Mucosa of descending colon (tissue), 3 donors: ENCODE measurements at regions not wholly inside any gene's neighbourhood (a gene's known extent, or its start where the extent isn't known, plus 50 kb on each side); places are given as distances from the start of the nearest gene placed in this dataset.

Experiments
- ATAC-seq: fragments of 200-7000 bp; cut with Tn5 transposase; one replicate; pipeline ENCODE4 v1.9.1; 2020; ENCODE audit warnings: mild to moderate bottlenecking, moderate library complexity
- DNase-seq, 3 donors: peaks; one replicate each; pipeline ENCODE4 v3.0.0-alpha.2; 2020
- H3K36me3 ChIP-seq: fragments of 200-600 bp; one replicate; pipeline ENCODE4 v1.8.0; 2021; ENCODE audit warnings: low read depth, mild to moderate bottlenecking
- H3K4me1 ChIP-seq: fragments of 200-600 bp; one replicate; pipeline ENCODE4 v1.8.0; 2021; ENCODE audit warnings: low read depth, mild to moderate bottlenecking
- H3K4me3 ChIP-seq: fragments of 200-600 bp; one replicate; pipeline ENCODE4 v1.8.0; 2021; ENCODE audit warnings: mild to moderate bottlenecking
- H3K9me3 ChIP-seq: fragments of 200-600 bp; one replicate; pipeline ENCODE4 v1.8.0; 2021; ENCODE audit warnings: mild to moderate bottlenecking
- intact Hi-C, 2 donors: fragments of 100-400 bp; cut with DNase I in 1 of 2; cut with micrococcal nuclease in 1 of 2; formaldehyde crosslinking; loops; one replicate each; pipeline versions ENCODE4 v1.11.0 to v1.11.1; 2022; cut with DNase I, micrococcal nuclease
- TF ChIP-seq, protein P1 (sequence below): fragments of 200-600 bp; IDR thresholded peaks from one replicate; pipeline ENCODE4 v1.8.0; 2022; ENCODE audit warnings: antibody characterized with exemption, mild to moderate bottlenecking
- donor health status: DM: no; HTN: no; CAD: no; lungs with moderate emphysema.
- donor health status: DM: no; HTN: no; CAD: no.
- donor health status: DM: no; HTN: yes; CAD: no.

DNA sequence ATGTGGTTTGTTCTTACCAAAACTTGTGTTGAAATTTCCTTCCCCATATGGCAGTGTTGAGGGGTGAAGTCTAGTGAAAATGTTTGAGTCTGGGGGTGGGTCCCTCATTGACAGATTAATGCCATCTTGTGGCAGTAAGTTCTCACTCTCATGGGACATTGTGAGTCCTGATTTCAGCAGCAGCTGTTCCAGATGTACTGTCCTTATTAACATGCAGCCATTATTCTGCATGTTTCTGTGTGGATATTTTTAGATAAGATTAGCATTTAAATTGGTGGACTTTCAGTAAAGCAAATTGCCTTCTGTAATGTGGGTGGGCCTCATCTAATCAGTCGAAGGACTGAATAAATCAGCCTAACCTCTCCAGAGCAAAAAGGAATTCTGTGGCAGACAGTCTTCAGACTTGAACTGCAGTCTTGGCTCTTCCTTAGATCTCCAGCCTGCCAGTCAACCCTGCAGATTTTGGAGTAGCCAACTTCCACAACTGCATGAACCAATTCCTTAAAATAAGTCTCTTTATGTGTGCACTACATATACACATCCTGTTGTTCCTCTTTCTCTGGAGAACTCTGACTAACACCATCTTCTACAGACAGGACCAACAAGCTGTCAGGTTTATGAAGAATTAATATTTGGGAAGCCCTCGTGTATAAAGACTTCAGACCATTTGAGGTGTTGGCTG, 138.7 kb upstream of the ZNF516 start:
- intact Hi-C loops, result no loop called here
- no peak overlapping the region for H3K4me3 ChIP-seq
- TF ChIP-seq, protein P1, sequence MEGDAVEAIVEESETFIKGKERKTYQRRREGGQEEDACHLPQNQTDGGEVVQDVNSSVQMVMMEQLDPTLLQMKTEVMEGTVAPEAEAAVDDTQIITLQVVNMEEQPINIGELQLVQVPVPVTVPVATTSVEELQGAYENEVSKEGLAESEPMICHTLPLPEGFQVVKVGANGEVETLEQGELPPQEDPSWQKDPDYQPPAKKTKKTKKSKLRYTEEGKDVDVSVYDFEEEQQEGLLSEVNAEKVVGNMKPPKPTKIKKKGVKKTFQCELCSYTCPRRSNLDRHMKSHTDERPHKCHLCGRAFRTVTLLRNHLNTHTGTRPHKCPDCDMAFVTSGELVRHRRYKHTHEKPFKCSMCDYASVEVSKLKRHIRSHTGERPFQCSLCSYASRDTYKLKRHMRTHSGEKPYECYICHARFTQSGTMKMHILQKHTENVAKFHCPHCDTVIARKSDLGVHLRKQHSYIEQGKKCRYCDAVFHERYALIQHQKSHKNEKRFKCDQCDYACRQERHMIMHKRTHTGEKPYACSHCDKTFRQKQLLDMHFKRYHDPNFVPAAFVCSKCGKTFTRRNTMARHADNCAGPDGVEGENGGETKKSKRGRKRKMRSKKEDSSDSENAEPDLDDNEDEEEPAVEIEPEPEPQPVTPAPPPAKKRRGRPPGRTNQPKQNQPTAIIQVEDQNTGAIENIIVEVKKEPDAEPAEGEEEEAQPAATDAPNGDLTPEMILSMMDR, result no peak
- H3K9me3 ChIP-seq, result no peaks in the 10 kb centered on the region
- H3K4me1 ChIP-seq, result no peaks in the 10 kb centered on the region
- ATAC-seq, result no peak
- DNase-seq, result no peak
- no peaks in the 10 kb centered on the region for H3K36me3 ChIP-seq

DNA sequence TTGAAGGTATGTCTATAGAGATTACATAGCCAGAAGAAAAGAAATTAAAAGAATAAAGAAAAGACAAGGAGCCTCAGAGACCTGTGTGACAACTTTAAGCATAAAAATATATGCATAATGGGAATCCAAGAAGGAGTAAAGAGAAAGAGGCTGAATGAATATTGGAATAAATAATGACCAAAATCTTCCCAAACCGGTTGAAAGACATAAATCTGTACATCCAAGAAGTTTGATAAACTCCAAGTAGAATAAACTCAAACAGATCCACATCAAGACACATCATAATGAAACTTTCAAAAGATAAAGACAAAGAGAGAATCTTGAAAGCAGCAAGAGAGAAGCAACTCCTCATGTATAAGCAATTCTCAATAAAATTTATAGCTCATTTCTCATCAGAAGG, 132.4 kb upstream of the ZNF516 start:
- Histone ChIP-seq H3K36me3 (no peaks in the 10 kb centered on the region), H3K9me3 (no peaks in the 10 kb centered on the region), H3K4me1 (no peaks in the 10 kb centered on the region), H3K4me3 (no peak overlapping the region)
- TF ChIP-seq, protein P1, result no peak
- intact Hi-C loops, result no loop called here
- no peak for ATAC-seq
- DNase-seq, result no peak

DNA sequence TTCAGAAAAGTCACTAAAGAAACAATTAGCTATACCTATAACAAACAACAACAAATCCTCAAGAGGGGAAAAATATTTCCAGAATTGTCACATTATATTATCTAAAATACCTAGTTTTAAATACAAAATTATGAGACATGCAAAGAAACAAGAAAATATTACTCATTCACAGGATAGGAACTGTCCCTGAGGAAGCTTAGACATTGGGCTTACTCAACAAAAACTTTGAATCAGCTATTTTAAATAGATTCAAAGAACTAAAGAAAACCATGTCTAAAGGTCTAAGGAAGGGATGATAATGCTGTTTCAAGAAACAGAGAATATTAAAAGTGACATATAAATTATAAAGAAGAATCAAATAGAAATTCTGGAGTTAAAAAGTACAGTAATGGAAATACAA, 131.9 kb upstream of the ZNF516 start:
- H3K36me3 ChIP-seq, result no peaks in the 10 kb centered on the region
- intact Hi-C loops, result no loop called here
- TF ChIP-seq, protein P1, result no peak
- H3K4me1 ChIP-seq, result no peaks in the 10 kb centered on the region
- no peaks in the 10 kb centered on the region for H3K9me3 ChIP-seq
- H3K4me3 ChIP-seq, result no peak overlapping the region
- ATAC-seq, result no peak
- no peak for DNase-seq

DNA sequence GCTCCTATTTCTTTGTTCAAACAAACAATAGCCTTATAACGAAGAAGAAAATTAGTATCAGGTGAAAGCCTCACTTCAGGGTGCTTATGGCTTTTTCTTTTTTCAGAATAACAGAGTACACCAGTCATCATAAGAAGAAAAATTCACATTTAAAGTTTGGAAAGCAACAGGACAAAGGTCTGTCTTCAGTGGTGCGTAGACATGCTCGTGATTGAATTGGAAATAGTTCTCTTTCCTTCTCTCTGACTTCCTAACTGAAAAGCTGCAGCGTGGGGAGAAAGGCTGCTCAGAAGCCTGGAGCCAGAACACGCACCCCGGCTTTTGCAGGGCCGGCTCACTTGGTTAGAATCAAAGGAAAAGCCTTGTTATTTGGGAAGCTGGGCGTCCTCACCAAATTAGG, 127.6 kb upstream of the ZNF516 start:
- DNase-seq (no peak), ATAC-seq (no peak)
- intact Hi-C loops, result no loop called here
- TF ChIP-seq, protein P1, result no peak
- Histone ChIP-seq H3K4me3 (no peak overlapping the region), H3K36me3 (no peaks in the 10 kb centered on the region), H3K9me3 (no peaks in the 10 kb centered on the region), H3K4me1 (peaks cover 14% of the 10 kb centered on the region)

DNA sequence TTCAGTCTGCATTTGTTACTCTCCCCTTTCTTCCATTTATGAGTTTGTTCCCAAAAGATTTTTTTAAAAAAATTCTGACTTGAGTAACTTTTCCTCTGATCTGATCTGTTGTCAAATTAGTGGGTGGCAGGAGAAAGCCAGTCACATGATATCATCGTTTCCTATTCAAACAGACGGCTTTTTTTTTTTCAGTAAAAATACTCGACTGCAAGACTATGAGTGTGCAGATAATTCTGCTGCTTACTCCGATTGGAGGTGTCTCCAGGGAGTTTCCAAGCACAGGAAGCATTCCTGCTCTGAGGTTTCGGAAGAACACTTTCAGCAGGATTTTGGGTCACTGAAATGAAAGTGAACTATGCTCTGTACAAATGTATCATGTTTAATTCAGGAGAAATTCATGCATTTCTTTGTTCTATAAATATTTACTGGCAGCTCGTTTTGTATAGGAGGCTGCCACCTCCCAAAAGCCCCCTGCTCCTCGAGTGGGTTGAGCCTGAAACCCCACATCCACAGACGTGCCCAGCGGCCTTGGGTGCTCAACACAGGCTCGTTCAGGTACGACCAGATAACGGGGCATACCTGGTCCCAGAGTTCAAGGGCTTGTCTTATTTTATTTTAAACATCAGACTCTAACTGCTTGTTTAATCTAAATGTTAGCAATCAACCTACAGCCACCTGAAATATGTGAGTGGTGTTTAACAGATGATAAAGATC, 126.9 kb upstream of the ZNF516 start:
- Histone ChIP-seq H3K4me3 (no peak overlapping the region), H3K9me3 (no peaks in the 10 kb centered on the region), H3K36me3 (no peaks in the 10 kb centered on the region), H3K4me1 (peaks cover 14% of the 10 kb centered on the region)
- ATAC-seq (no peak), DNase-seq (no peak)
- intact Hi-C loops, result no loop called here
- TF ChIP-seq, protein P1, result no peak
